ENCODE measurements at regions not wholly inside any gene's neighbourhood (a gene's known extent, or its start where the extent isn't known, plus 50 kb on each side); places are given as distances from the start of the nearest gene placed in this dataset.

DNA sequence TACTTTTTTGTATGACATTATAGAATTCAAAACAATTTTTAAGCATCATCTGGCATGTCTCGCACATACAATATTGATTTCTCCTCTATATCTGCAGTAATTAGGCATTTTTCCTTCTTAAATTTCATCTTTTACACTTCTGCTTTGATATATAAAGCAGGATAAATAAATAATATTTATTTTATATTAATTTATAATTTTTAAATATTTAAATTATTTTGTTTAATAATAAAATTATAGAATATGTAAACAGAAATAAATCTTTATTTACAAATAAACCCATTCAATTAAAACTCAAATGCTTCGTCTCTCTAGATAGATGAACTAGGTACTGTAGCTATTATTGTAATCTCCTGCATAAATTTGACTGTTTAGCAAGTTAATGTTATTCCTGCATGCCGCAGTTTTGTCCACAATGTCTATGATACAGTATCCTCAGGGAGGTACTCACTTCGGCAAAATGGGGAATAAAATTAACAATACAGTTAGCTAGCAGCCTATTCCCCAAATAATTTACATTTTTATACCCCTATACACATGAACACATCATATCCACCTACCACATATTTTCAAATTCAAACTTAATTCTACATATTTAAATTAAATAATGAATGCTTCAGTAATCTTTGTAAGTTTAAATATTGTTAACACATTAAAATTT is 473.6 kb upstream of the SLC10A2 start:
- TF ChIP-seq, protein P1, sequence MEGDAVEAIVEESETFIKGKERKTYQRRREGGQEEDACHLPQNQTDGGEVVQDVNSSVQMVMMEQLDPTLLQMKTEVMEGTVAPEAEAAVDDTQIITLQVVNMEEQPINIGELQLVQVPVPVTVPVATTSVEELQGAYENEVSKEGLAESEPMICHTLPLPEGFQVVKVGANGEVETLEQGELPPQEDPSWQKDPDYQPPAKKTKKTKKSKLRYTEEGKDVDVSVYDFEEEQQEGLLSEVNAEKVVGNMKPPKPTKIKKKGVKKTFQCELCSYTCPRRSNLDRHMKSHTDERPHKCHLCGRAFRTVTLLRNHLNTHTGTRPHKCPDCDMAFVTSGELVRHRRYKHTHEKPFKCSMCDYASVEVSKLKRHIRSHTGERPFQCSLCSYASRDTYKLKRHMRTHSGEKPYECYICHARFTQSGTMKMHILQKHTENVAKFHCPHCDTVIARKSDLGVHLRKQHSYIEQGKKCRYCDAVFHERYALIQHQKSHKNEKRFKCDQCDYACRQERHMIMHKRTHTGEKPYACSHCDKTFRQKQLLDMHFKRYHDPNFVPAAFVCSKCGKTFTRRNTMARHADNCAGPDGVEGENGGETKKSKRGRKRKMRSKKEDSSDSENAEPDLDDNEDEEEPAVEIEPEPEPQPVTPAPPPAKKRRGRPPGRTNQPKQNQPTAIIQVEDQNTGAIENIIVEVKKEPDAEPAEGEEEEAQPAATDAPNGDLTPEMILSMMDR (IDR thresholded peaks at IDR 0.05; ENCODE audit: control insufficient read depth, insufficient read depth, low read depth, low read length, missing control alignments): no peak
- no peak overlapping the region for H3K4me3 ChIP-seq (ENCODE audit: control insufficient read depth, low read depth, low read length)
- DNase-seq (ENCODE audit: low read depth): no peak

GRCh38 chr13:103539265-103539664 is 473.0 kb upstream of the SLC10A2 start:
- TF ChIP-seq, protein P1 (IDR thresholded peaks at IDR 0.05; ENCODE audit: control insufficient read depth, insufficient read depth, low read depth, low read length, missing control alignments): no peak
- no peak overlapping the region for H3K4me3 ChIP-seq (ENCODE audit: control insufficient read depth, low read depth, low read length)
- DNase-seq (ENCODE audit: low read depth): no peak

DNA sequence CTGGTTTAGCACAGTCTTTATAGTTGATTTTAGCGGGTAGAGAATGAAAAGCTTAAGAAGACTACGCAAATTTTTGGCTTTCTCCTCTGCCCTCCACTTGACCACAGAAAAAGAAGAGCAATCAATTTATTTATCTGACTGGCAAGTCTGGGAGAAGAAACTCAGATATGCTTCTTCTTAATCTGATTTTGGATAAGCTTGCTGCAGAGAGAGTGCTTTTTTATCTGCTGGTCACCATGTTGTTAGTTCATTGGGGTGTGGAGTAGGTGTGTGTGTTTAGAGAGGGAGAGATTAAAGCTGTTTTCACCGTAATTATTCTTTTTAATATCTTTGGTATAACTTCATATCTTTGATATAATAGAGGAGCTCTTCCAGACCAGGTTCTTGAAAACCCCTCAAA is 471.4 kb upstream of the SLC10A2 start:
- DNase-seq (ENCODE audit: low read depth): no peak
- no peak overlapping the region for H3K4me3 ChIP-seq (ENCODE audit: control insufficient read depth, low read depth, low read length)
- TF ChIP-seq, protein P1 (IDR thresholded peaks at IDR 0.05; ENCODE audit: control insufficient read depth, insufficient read depth, low read depth, low read length, missing control alignments): no peak

DNA sequence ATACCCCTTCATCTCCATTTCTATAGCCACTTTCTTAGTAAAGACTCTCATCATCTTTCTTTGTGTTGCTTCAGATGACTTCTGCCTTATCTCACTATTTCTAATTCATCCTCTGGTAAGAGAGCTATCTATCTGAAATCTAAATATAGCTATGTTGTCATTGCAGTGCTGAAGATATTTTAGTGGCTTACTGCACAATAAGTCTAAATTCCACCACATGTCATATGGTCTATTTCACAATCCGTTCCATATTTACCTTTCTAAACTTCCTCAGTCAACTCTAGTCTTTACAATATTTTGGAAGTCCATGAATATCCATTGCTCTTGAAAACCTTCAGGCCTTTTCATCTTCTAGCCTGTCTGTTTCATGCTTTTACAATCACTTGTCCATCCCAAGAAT is 465.1 kb upstream of the SLC10A2 start:
- DNase-seq (ENCODE audit: low read depth): no peak

DNA sequence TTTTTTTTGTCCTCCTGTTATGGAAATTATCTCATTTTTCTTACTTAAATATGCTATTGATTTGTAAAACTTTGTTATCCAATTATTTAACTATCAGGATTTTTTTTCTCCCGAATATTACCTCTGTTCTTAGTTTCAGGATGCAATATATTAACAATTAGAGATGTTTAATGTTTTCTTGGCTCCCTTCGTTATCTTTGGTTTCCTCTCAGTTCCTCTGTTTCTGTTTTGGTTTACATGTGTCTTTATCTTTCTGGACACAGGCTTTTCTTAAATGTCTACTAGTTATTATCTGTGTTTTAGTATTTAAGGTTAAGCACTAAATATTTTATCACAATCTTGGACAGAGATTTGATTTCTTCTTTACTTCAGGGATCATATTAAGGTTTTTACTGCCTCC is 462.2 kb upstream of the SLC10A2 start:
- no peak for DNase-seq (ENCODE audit: low read depth)
- no peak overlapping the region for H3K4me3 ChIP-seq (ENCODE audit: control insufficient read depth, low read depth, low read length)
- TF ChIP-seq, protein P1 (IDR thresholded peaks at IDR 0.05; ENCODE audit: control insufficient read depth, insufficient read depth, low read depth, low read length, missing control alignments): no peak

More for the DNA sequence above, 465.1 kb upstream of the SLC10A2 start:
- TF ChIP-seq, protein P1 (IDR thresholded peaks at IDR 0.05; ENCODE audit: control insufficient read depth, insufficient read depth, low read depth, low read length, missing control alignments): no peak
- H3K4me3 ChIP-seq (ENCODE audit: control insufficient read depth, low read depth, low read length): no peak overlapping the region

GRCh38 chr13:103525530-103525929 is 459.3 kb upstream of the SLC10A2 start:
- TF ChIP-seq, protein P1 (IDR thresholded peaks at IDR 0.05; ENCODE audit: control insufficient read depth, insufficient read depth, low read depth, low read length, missing control alignments): no peak
- H3K4me3 ChIP-seq (ENCODE audit: control insufficient read depth, low read depth, low read length): no peak overlapping the region
- no peak for DNase-seq (ENCODE audit: low read depth)

All from AG09309 (cell line).